ENCODE measurements at regions not wholly inside any gene's neighbourhood (a gene's known extent, or its start where the extent isn't known, plus 50 kb on each side); places are given as distances from the start of the nearest gene placed in this dataset.

GRCh38 chr2:106041150-106041549 lies 153.0 kb downstream of the UXS1 start:
- TF ChIP-seq HDGF (IDR thresholded peaks at IDR 0.05; ENCODE audit: borderline replicate concordance) (no peak), FOXK2 (IDR thresholded peaks at IDR 0.05) (no peak), CTBP1 (IDR thresholded peaks at IDR 0.05; ENCODE audit: borderline replicate concordance) (no peak), ELF4 (IDR thresholded peaks at IDR 0.05) (no peak), NFRKB (IDR thresholded peaks at IDR 0.05) (no peak), SUZ12 (IDR thresholded peaks at IDR 0.05) (no peak), TARDBP (IDR thresholded peaks at IDR 0.05) (no peak), L3MBTL2 (conservative IDR thresholded peaks at IDR 0.05) (no peak), FOXM1 (IDR thresholded peaks at IDR 0.05; ENCODE audit: borderline replicate concordance) (no peak), BHLHE40 (IDR thresholded peaks at IDR 0.05; ENCODE audit: borderline replicate concordance) (no peak), ZNF384 (IDR thresholded peaks at IDR 0.05) (no peak)
- POLR2A ChIA-PET, result no interaction called here
- CTCF ChIA-PET, result no interaction called here
- DNase-seq (ENCODE audit: extremely low spot score), result no peak

GRCh38 chr2:106039634-106040315 lies 154.3 kb downstream of the UXS1 start:
- POLR2A ChIA-PET, result no interaction called here
- TF ChIP-seq PKNOX1 (IDR thresholded peaks at IDR 0.05) (no peak), SUZ12 (IDR thresholded peaks at IDR 0.05) (no peak), FOXM1 (IDR thresholded peaks at IDR 0.05; ENCODE audit: borderline replicate concordance) (no peak), SP1 (IDR thresholded peaks at IDR 0.05) (no peak), FOXA1 (IDR thresholded peaks at IDR 0.05) (no peak), ELF4 (IDR thresholded peaks at IDR 0.05) (no peak), TARDBP (IDR thresholded peaks at IDR 0.05) (no peak), NFRKB (IDR thresholded peaks at IDR 0.05) (no peak), ARNT (IDR thresholded peaks at IDR 0.05) (no peak), BHLHE40 (IDR thresholded peaks at IDR 0.05; ENCODE audit: borderline replicate concordance) (no peak), CTBP1 (IDR thresholded peaks at IDR 0.05; ENCODE audit: borderline replicate concordance) (no peak), LEF1 (IDR thresholded peaks at IDR 0.05; ENCODE audit: borderline replicate concordance) (no peak), HDGF (IDR thresholded peaks at IDR 0.05; ENCODE audit: borderline replicate concordance) (no peak), ZNF384 (IDR thresholded peaks at IDR 0.05) (no peak)
- CTCF ChIA-PET, result no interaction called here
- DNase-seq (ENCODE audit: extremely low spot score), result no peak

- TF ChIP-seq PKNOX1 (IDR thresholded peaks at IDR 0.05) (no peak), CTBP1 (IDR thresholded peaks at IDR 0.05; ENCODE audit: borderline replicate concordance) (no peak), TARDBP (IDR thresholded peaks at IDR 0.05) (no peak), NFRKB (IDR thresholded peaks at IDR 0.05) (no peak), FOXK2 (IDR thresholded peaks at IDR 0.05) (no peak), FOXA1 (IDR thresholded peaks at IDR 0.05) (no peak), SUZ12 (IDR thresholded peaks at IDR 0.05) (no peak), FOXM1 (IDR thresholded peaks at IDR 0.05; ENCODE audit: borderline replicate concordance) (no peak), SP1 (IDR thresholded peaks at IDR 0.05) (no peak), ELF4 (IDR thresholded peaks at IDR 0.05) (no peak), LEF1 (IDR thresholded peaks at IDR 0.05; ENCODE audit: borderline replicate concordance) (no peak), HDGF (IDR thresholded peaks at IDR 0.05; ENCODE audit: borderline replicate concordance) (no peak), L3MBTL2 (conservative IDR thresholded peaks at IDR 0.05) (no peak), ARNT (IDR thresholded peaks at IDR 0.05) (no peak), ZNF384 (IDR thresholded peaks at IDR 0.05) (no peak), BHLHE40 (IDR thresholded peaks at IDR 0.05; ENCODE audit: borderline replicate concordance) (no peak)
- CTCF ChIA-PET, result no interaction called here
- POLR2A ChIA-PET, result no interaction called here
- no peak for DNase-seq (ENCODE audit: extremely low spot score)
Measured at GRCh38 chr2:106038601-106039375, 155.3 kb downstream of the UXS1 start.

GRCh38 chr2:106037932-106038331 lies 156.2 kb downstream of the UXS1 start:
- no peak for DNase-seq (ENCODE audit: extremely low spot score)
- CTCF ChIA-PET, result no interaction called here
- TF ChIP-seq BHLHE40 (IDR thresholded peaks at IDR 0.05; ENCODE audit: borderline replicate concordance) (no peak), HDGF (IDR thresholded peaks at IDR 0.05; ENCODE audit: borderline replicate concordance) (no peak), SUZ12 (IDR thresholded peaks at IDR 0.05) (no peak), ZNF384 (IDR thresholded peaks at IDR 0.05) (no peak), LEF1 (IDR thresholded peaks at IDR 0.05; ENCODE audit: borderline replicate concordance) (no peak), CTBP1 (IDR thresholded peaks at IDR 0.05; ENCODE audit: borderline replicate concordance) (no peak), NFRKB (IDR thresholded peaks at IDR 0.05) (no peak), FOXK2 (IDR thresholded peaks at IDR 0.05) (no peak), TARDBP (IDR thresholded peaks at IDR 0.05) (no peak), FOXA1 (IDR thresholded peaks at IDR 0.05) (no peak), L3MBTL2 (conservative IDR thresholded peaks at IDR 0.05) (no peak), SP1 (IDR thresholded peaks at IDR 0.05) (no peak), PKNOX1 (IDR thresholded peaks at IDR 0.05) (no peak), FOXM1 (IDR thresholded peaks at IDR 0.05; ENCODE audit: borderline replicate concordance) (no peak), ELF4 (IDR thresholded peaks at IDR 0.05) (no peak), ARNT (IDR thresholded peaks at IDR 0.05) (no peak)
- POLR2A ChIA-PET, result no interaction called here

GRCh38 chr2:106037262-106037661 lies 156.8 kb downstream of the UXS1 start:
- CTCF ChIA-PET, result no interaction called here
- POLR2A ChIA-PET, result no interaction called here
- TF ChIP-seq ARNT (IDR thresholded peaks at IDR 0.05), result no peak
- TF ChIP-seq PKNOX1 (IDR thresholded peaks at IDR 0.05), result no peak
- TF ChIP-seq LEF1 (IDR thresholded peaks at IDR 0.05; ENCODE audit: borderline replicate concordance), result no peak
- no peak for TF ChIP-seq SP1 (IDR thresholded peaks at IDR 0.05)
- TF ChIP-seq CTBP1 (IDR thresholded peaks at IDR 0.05; ENCODE audit: borderline replicate concordance), result no peak
- TF ChIP-seq ZNF384 (IDR thresholded peaks at IDR 0.05), result no peak
- no peak for TF ChIP-seq L3MBTL2 (conservative IDR thresholded peaks at IDR 0.05)
- TF ChIP-seq NFRKB (IDR thresholded peaks at IDR 0.05), result no peak
- TF ChIP-seq SUZ12 (IDR thresholded peaks at IDR 0.05), result no peak
- no peak for TF ChIP-seq ELF4 (IDR thresholded peaks at IDR 0.05)
- TF ChIP-seq FOXM1 (IDR thresholded peaks at IDR 0.05; ENCODE audit: borderline replicate concordance), result no peak
- TF ChIP-seq HDGF (IDR thresholded peaks at IDR 0.05; ENCODE audit: borderline replicate concordance), result no peak
- TF ChIP-seq FOXA1 (IDR thresholded peaks at IDR 0.05), result no peak
- no peak for DNase-seq (ENCODE audit: extremely low spot score)

All from HEK293T (cell line).